Ovary (tissue), 3 donors: ENCODE measurements at regions not wholly inside any gene's neighbourhood (a gene's known extent, or its start where the extent isn't known, plus 50 kb on each side); places are given as distances from the start of the nearest gene placed in this dataset.

ENCODE experiments used
- CTCF ChIP-seq, 3 donors: fragments of 450-650 bp in 2 of 3; fragments of 200-600 bp in 1 of 3; IDR thresholded peaks; one replicate each; pipeline versions ENCODE4 v1.5.1 to v1.8.0; 2016 to 2022; ENCODE audit warnings: antibody characterized with exemption in 3 of 3, mild to moderate bottlenecking in 1 of 3
- EP300 ChIP-seq: sonication (generic); formaldehyde crosslinking; IDR thresholded peaks from one replicate; pipeline ENCODE4 v1.6.1; 2017; ENCODE audit warnings: antibody characterized with exemption
- POLR2A ChIP-seq: fragments of 450-650 bp; IDR thresholded peaks from one replicate; pipeline ENCODE4 v1.6.1; 2017; ENCODE audit warnings: antibody characterized with exemption, mild to moderate bottlenecking, moderate library complexity
- donor health status: DM: no; HTN: no; CAD: no.

GRCh38 chr13:31433746-31434145, 234.0 kb downstream of the B3GLCT start:
- TF ChIP-seq CTCF (IDR thresholded peaks at IDR 0.05) = no peak
- TF ChIP-seq POLR2A = no peak
- TF ChIP-seq EP300 = no peak
